Liver (tissue), 8 donors: ENCODE measurements at regions not wholly inside any gene's neighbourhood (a gene's known extent, or its start where the extent isn't known, plus 50 kb on each side); places are given as distances from the start of the nearest gene placed in this dataset.

Source experiments
- DNase-seq: peaks from one replicate; pipeline ENCODE4 v3.0.0-alpha.2; 2017; ENCODE audit warnings: low spot score
- H3K27ac ChIP-seq, 2 donors: one replicate each; pipeline ENCODE4 v1.7.0; 2013; ENCODE audit warnings: inconsistent platforms in 2 of 2, low read length in 2 of 2, control low read depth in 1 of 2, low read depth in 1 of 2, mild to moderate bottlenecking in 1 of 2
- H3K27me3 ChIP-seq, 4 donors: one replicate each; pipeline versions ENCODE4 v1.6.1 to v1.7.0; 2013; ENCODE audit warnings: low read length in 3 of 4, inconsistent platforms in 1 of 4, mild to moderate bottlenecking in 1 of 4, moderate library complexity in 1 of 4; ENCODE audit not compliant: control insufficient read depth in 4 of 4, insufficient read depth in 4 of 4
- H3K36me3 ChIP-seq, 4 donors: one replicate each; pipeline versions ENCODE4 v1.6.1 to v1.7.0; 2013; ENCODE audit warnings: low read length in 3 of 4, mild to moderate bottlenecking in 3 of 4, low read depth in 1 of 4, moderate library complexity in 1 of 4; ENCODE audit not compliant: control insufficient read depth in 4 of 4, insufficient read depth in 3 of 4
- H3K4me1 ChIP-seq, 4 donors: one replicate each; pipeline versions ENCODE4 v1.6.1 to v1.7.0; 2013; ENCODE audit warnings: low read length in 3 of 4, mild to moderate bottlenecking in 3 of 4, moderate library complexity in 1 of 4; ENCODE audit not compliant: control insufficient read depth in 4 of 4, insufficient read depth in 4 of 4
- H3K4me3 ChIP-seq, 3 donors: one replicate each; pipeline versions ENCODE4 v1.6.1 to v1.7.0; 2013; ENCODE audit warnings: low read length in 3 of 3, control low read depth in 1 of 3, low read depth in 1 of 3, mild to moderate bottlenecking in 1 of 3
- H3K9ac ChIP-seq, 2 donors: one replicate each; pipeline ENCODE4 v1.7.0; 2013; ENCODE audit warnings: low read length in 2 of 2, mild to moderate bottlenecking in 2 of 2, moderate library complexity in 2 of 2, control low read depth in 1 of 2, low read depth in 1 of 2
- H3K9me3 ChIP-seq, 4 donors: one replicate each; pipeline versions ENCODE4 v1.6.1 to v1.7.0; 2013; ENCODE audit warnings: low read length in 3 of 4; ENCODE audit not compliant: control insufficient read depth in 4 of 4
- ATF3 ChIP-seq: IDR thresholded peaks from 2 replicates; pipeline ENCODE4 v1.6.1; 2016; ENCODE audit warnings: antibody characterized with exemption
- CTCF ChIP-seq: fragments of 150-350 bp; IDR thresholded peaks from 2 replicates; pipeline ENCODE4 v1.5.1; 2017; ENCODE audit warnings: improper control_type of control experiment, low read depth, low read length; ENCODE audit not compliant: missing input control
- EGR1 ChIP-seq, 2 donors: IDR thresholded peaks; 2 replicates each; pipeline ENCODE4 v1.6.1; 2016 to 2018; ENCODE audit warnings: antibody characterized with exemption in 2 of 2, low read depth in 2 of 2
- FOXA1 ChIP-seq: IDR thresholded peaks from 2 replicates; pipeline ENCODE4 v1.6.1; 2016; ENCODE audit warnings: antibody characterized with exemption
- FOXA2 ChIP-seq: IDR thresholded peaks from 2 replicates; pipeline ENCODE4 v1.6.1; 2016; ENCODE audit warnings: antibody characterized with exemption
- GABPA ChIP-seq, 2 donors: IDR thresholded peaks in 1 of 2; conservative IDR thresholded peaks in 1 of 2; 2 replicates each; pipeline ENCODE4 v1.6.1; 2016; ENCODE audit warnings: antibody characterized with exemption in 2 of 2, mild to moderate bottlenecking in 1 of 2, moderate library complexity in 1 of 2
- HNF4A ChIP-seq, 2 donors: conservative IDR thresholded peaks; 2 replicates each; pipeline ENCODE4 v1.6.1; 2016; ENCODE audit warnings: antibody characterized with exemption in 2 of 2, mild to moderate bottlenecking in 2 of 2
- HNF4G ChIP-seq: IDR thresholded peaks from 2 replicates; pipeline ENCODE4 v1.6.1; 2016; ENCODE audit warnings: antibody characterized with exemption
- MAX ChIP-seq: IDR thresholded peaks from 2 replicates; pipeline ENCODE4 v1.6.1; 2016; ENCODE audit warnings: antibody characterized with exemption
- NR2F2 ChIP-seq: IDR thresholded peaks from 2 replicates; pipeline ENCODE4 v1.6.1; 2016; ENCODE audit warnings: antibody characterized with exemption
- RXRA ChIP-seq, 2 donors: IDR thresholded peaks; 2 replicates each; pipeline ENCODE4 v1.6.1; 2017 to 2018; ENCODE audit warnings: antibody characterized with exemption in 2 of 2, mild to moderate bottlenecking in 1 of 2
- SP1 ChIP-seq: IDR thresholded peaks from 2 replicates; pipeline ENCODE4 v1.6.1; 2018; ENCODE audit warnings: antibody characterized with exemption, mild to moderate bottlenecking
- TAF1 ChIP-seq: conservative IDR thresholded peaks from 2 replicates; pipeline ENCODE4 v1.6.1; 2016; ENCODE audit warnings: antibody characterized with exemption, mild to moderate bottlenecking
- YY1 ChIP-seq: IDR thresholded peaks from 2 replicates; pipeline ENCODE4 v1.6.1; 2016; ENCODE audit warnings: antibody characterized with exemption, mild to moderate bottlenecking
- ZBTB33 ChIP-seq: IDR thresholded peaks from 2 replicates; pipeline ENCODE4 v1.6.1; 2016; ENCODE audit warnings: antibody characterized with exemption
- WGBS: extraction: QIAGEN DNeasy Blood & Tissue Kit; methylation state at CpG from one replicate; pipeline ENCODE4 v1.1.7; 2013; 5-methylcytosine and 5-hydroxymethylcytosine counted together
- TF ChIP-seq, protein P1 (sequence below): IDR thresholded peaks from 2 replicates; pipeline ENCODE4 v1.6.1; 2016; ENCODE audit warnings: antibody characterized with exemption, mild to moderate bottlenecking
- donor health status: healthy.
- donor health status: healthy.
- donor health status: healthy.
- donor health status: healthy.
- donor health status: healthy.

DNA sequence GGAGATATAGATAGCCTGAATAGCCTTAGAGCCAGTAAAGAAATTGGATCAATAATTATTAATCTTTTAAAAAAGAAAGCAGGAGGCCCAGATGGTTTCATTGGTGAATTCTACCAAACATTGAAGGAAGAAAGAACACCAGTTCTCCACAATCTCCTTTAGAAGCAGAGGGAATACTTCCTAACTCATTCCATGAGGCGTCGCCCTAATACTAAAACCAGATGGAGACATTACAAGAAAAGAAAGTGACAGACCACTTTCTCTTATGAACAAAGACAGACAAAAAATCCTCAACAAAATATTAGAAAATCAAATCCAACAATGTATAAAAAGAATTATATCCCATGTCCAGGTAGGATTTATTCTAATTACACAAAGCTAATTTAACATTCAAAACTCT is 362.6 kb downstream of the BCAT1 start:
- no peaks in the 10 kb centered on the region for H3K36me3 ChIP-seq
- 100% methylated on average over 2 of the region's 2 CpGs for whole genome bisulfite sequencing
- no peaks in the 10 kb centered on the region for H3K4me1 ChIP-seq

DNA sequence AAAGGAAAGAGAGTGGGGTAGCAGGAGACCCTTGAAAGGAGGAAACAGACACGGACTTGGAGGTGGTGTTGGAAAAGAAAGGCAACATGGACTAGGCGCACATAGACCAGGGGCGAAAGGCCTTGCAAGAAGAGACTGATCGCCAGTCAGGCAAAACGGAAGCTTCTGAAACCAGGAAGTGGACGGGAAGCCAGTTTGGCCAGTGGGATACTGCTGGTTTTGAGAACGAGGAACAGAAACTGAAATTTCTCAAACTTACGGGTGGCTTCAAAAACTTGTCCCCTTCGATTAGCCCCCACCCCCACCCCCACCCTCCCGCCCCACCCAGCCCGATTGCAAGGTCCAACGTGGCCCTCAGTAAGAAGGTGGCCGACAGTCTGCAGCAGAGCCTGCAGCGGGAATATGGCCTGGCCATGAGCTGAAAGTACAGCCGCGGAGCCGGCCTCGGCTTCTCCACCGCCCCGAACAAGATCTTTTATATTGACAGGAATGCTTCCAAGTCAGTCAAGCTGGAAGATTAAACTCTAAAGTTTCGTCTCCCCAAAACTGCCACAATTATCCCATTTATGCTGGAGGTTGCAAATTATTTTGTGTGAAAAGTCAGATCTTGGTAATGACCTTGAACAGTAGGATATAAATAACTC is 364.7 kb downstream of the BCAT1 start:
- DNase-seq: no peak

More for the DNA sequence above, 362.6 kb downstream of the BCAT1 start:
- no peak for DNase-seq
- TF ChIP-seq GABPA (IDR thresholded peaks at IDR 0.05 in 1 of 2, conservative IDR thresholded peaks at IDR 0.05 in 1 of 2) (no peak), FOXA1 (no peak), ATF3 (no peak), RXRA (IDR thresholded peaks at IDR 0.05) (no peak), ZBTB33 (no peak), YY1 (no peak), NR2F2 (no peak), SP1 (no peak), FOXA2 (no peak), HNF4G (no peak)
- Histone ChIP-seq H3K9me3 (no peaks in the 10 kb centered on the region), H3K9ac (no peak overlapping the region), H3K27me3 (no peaks in the 10 kb centered on the region), H3K4me3 (no peak overlapping the region), H3K27ac (no peak overlapping the region)

More for the DNA sequence above, 364.7 kb downstream of the BCAT1 start:
- 94% methylated on average over 21 of the region's 21 CpGs for WGBS
- Histone ChIP-seq H3K4me1 (no peaks in the 10 kb centered on the region), H3K9me3 (peaks cover 0 to 2% (median 0%) of the 10 kb centered on the region in 4 donors), H3K36me3 (no peaks in the 10 kb centered on the region), H3K9ac (no peak overlapping the region), H3K27ac (no peak overlapping the region), H3K27me3 (no peaks in the 10 kb centered on the region), H3K4me3 (no peak overlapping the region)
- no peak for TF ChIP-seq MAX
- TF ChIP-seq EGR1 (IDR thresholded peaks at IDR 0.05; ENCODE audit: low read depth in 2 of 2): no peak
- no peak for TF ChIP-seq ATF3
- TF ChIP-seq CTCF: no peak
- TF ChIP-seq, protein P1, sequence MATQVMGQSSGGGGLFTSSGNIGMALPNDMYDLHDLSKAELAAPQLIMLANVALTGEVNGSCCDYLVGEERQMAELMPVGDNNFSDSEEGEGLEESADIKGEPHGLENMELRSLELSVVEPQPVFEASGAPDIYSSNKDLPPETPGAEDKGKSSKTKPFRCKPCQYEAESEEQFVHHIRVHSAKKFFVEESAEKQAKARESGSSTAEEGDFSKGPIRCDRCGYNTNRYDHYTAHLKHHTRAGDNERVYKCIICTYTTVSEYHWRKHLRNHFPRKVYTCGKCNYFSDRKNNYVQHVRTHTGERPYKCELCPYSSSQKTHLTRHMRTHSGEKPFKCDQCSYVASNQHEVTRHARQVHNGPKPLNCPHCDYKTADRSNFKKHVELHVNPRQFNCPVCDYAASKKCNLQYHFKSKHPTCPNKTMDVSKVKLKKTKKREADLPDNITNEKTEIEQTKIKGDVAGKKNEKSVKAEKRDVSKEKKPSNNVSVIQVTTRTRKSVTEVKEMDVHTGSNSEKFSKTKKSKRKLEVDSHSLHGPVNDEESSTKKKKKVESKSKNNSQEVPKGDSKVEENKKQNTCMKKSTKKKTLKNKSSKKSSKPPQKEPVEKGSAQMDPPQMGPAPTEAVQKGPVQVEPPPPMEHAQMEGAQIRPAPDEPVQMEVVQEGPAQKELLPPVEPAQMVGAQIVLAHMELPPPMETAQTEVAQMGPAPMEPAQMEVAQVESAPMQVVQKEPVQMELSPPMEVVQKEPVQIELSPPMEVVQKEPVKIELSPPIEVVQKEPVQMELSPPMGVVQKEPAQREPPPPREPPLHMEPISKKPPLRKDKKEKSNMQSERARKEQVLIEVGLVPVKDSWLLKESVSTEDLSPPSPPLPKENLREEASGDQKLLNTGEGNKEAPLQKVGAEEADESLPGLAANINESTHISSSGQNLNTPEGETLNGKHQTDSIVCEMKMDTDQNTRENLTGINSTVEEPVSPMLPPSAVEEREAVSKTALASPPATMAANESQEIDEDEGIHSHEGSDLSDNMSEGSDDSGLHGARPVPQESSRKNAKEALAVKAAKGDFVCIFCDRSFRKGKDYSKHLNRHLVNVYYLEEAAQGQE: no peak
- TF ChIP-seq HNF4A (conservative IDR thresholded peaks at IDR 0.05): no peak
- TF ChIP-seq RXRA (IDR thresholded peaks at IDR 0.05): no peak
- TF ChIP-seq HNF4G: no peak
- TF ChIP-seq TAF1: no peak
- no peak for TF ChIP-seq FOXA1
- TF ChIP-seq SP1: no peak
- TF ChIP-seq FOXA2: no peak
